ENCODE measurements at regions not wholly inside any gene's neighbourhood (a gene's known extent, or its start where the extent isn't known, plus 50 kb on each side); places are given as distances from the start of the nearest gene placed in this dataset.

DNA sequence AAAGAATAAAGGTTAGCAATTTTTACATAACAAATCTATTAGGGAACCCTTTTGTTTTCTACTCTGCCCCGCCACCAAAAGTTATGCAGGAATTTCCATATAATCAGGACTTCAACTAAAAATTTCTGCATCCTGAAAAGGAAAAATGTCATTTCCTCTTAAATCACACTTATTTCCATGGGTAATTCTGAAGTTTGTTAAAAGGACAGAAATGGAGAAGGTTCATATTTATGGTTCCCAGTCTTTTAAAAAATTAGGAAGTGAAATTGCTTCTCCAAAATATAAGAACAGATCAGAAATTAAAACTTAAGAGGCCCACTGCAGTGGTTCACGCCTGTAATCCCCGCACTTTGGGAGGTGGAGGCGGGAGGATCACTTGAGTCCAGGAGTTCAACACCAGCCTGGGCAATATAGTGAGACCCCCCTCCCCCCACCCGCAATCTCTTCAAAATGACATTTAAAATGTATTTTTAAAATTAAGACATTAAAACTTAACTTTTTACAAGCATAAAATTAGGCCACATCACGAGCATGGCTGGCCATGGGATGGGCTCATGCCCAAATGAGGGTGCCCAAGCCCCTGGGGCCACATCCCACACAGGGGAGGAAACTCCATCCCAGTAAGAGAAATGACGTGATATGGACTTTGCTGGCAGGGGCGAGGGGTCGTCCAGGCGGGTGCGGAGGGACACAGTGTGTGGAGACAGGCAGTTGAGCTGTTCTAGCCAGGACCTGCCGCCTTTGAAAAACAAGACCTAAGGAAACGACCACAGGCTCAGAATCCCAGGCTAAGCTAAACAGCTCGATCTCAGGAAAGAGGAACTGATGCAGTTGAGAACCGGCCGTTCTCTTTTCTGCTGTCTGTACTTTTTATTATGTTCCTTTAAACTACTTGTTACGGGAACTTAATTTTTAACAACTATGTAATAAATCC, 51.3 kb upstream of the NFE2L3 start:
- TF ChIP-seq, protein P1, sequence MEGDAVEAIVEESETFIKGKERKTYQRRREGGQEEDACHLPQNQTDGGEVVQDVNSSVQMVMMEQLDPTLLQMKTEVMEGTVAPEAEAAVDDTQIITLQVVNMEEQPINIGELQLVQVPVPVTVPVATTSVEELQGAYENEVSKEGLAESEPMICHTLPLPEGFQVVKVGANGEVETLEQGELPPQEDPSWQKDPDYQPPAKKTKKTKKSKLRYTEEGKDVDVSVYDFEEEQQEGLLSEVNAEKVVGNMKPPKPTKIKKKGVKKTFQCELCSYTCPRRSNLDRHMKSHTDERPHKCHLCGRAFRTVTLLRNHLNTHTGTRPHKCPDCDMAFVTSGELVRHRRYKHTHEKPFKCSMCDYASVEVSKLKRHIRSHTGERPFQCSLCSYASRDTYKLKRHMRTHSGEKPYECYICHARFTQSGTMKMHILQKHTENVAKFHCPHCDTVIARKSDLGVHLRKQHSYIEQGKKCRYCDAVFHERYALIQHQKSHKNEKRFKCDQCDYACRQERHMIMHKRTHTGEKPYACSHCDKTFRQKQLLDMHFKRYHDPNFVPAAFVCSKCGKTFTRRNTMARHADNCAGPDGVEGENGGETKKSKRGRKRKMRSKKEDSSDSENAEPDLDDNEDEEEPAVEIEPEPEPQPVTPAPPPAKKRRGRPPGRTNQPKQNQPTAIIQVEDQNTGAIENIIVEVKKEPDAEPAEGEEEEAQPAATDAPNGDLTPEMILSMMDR (IDR thresholded peaks at IDR 0.05; ENCODE audit: control insufficient read depth, extremely low read depth, insufficient read depth), result no peak
- no peak overlapping the region for H3K4me3 ChIP-seq (ENCODE audit: low read depth, low read length)
- no peak for DNase-seq (ENCODE audit: low read depth)

DNA sequence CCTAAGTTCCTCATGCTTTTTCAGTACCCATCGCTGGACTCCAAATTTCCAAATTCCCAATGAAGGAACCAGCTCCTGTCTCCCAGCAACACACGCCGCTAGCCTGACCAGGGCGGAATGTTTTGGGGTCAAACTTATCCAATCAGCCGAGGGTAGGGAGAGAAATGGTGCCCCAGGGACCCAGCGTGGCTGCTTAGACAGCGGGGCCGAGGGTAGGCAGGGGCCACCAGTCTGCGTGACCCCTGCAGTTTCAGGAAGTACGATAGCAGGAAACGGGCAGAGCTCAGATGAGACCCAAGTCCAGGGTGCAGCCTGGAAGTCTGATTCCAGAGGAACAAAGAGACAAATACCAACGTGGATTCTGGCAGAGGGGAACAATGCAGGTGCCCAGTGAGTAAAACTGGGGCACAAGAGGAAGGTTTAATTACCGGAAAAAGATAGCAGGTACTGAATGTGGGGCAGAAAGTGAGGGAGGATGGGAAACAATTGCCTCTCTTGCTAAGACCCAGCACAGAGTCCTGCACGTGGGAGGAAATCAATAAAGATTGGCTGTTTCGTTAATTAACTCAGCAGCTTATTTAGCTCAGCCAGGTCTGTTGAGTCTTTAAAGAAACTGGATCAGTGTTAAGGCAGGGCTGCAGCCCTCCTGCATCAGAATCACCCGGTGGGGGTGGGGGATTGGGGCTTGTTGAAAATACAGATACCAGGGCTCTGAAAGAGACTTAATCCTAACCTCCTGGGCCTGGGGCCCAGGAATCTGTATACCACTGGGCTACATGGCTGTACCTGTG, 50.4 kb upstream of the NFE2L3 start:
- no peak overlapping the region for H3K4me3 ChIP-seq (ENCODE audit: low read depth, low read length)
- TF ChIP-seq, protein P1 (IDR thresholded peaks at IDR 0.05; ENCODE audit: control insufficient read depth, extremely low read depth, insufficient read depth), result no peak
- no peak for DNase-seq (ENCODE audit: low read depth)

DNA sequence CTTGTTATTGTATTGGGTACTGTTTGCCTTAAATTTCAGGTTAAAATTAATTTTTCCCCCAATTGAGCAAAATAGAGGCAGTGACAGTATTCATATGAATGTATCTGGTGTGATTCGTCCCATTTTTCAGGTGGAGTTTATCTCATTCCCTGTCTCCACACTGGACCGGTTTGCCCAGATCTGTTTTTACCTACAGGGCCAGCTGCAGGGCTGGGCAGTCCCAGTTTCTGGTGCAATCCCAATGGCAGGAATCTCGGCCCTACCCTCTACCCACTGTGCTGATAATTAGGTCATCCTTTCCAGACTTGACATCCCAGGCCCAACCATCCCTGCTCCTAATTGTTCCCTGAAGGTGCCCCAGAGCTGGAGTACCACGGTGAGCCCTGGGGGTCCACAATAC, 49.8 kb upstream of the NFE2L3 start:
- no peak overlapping the region for H3K4me3 ChIP-seq (ENCODE audit: low read depth, low read length)
- no peak for DNase-seq (ENCODE audit: low read depth)
- TF ChIP-seq, protein P1 (IDR thresholded peaks at IDR 0.05; ENCODE audit: control insufficient read depth, extremely low read depth, insufficient read depth), result no peak

All from LNCaP clone FGC (cell line).